GM18511 (cell line): ENCODE measurements at regions not wholly inside any gene's neighbourhood (a gene's known extent, or its start where the extent isn't known, plus 50 kb on each side); places are given as distances from the start of the nearest gene placed in this dataset.

Experiments used
- ATAC-seq: cut with Tn5 transposase; IDR thresholded peaks from one replicate; pipeline ENCODE4 v1.9.1; 2021; ENCODE audit warnings: mild to moderate bottlenecking, moderate library complexity; ENCODE audit not compliant: unreplicated experiment

GRCh38 chr2:41863062-41863461, 184.8 kb upstream of the PKDCC start:
- ATAC-seq = no peak

- no peak for ATAC-seq
Measured at GRCh38 chr2:41865263-41865662, 182.6 kb upstream of the PKDCC start.

GRCh38 chr2:41867553-41867952, 180.3 kb upstream of the PKDCC start:
- ATAC-seq = no peak

- ATAC-seq = peak; percentile 66
Measured at GRCh38 chr2:41869542-41870264, 178.1 kb upstream of the PKDCC start.

GRCh38 chr2:41870265-41870585, 177.6 kb upstream of the PKDCC start:
- no peak for ATAC-seq

- no peak for ATAC-seq
Measured at GRCh38 chr2:41871080-41871479, 176.7 kb upstream of the PKDCC start.

GRCh38 chr2:41872646-41873045, 175.2 kb upstream of the PKDCC start:
- no peak for ATAC-seq

- ATAC-seq = no peak
Measured at GRCh38 chr2:41873102-41874031, 174.5 kb upstream of the PKDCC start.

- ATAC-seq = no peak
Measured at GRCh38 chr2:41877114-41877678, 170.6 kb upstream of the PKDCC start.

GRCh38 chr2:41878056-41878455, 169.8 kb upstream of the PKDCC start:
- no peak for ATAC-seq

- no peak for ATAC-seq
Measured at GRCh38 chr2:41878716-41879234, 169.0 kb upstream of the PKDCC start.

GRCh38 chr2:41879235-41879916, 168.4 kb upstream of the PKDCC start:
- no peak for ATAC-seq

- no peak for ATAC-seq
Measured at GRCh38 chr2:41880561-41881243, 167.1 kb upstream of the PKDCC start.

GRCh38 chr2:41881249-41881648, 166.6 kb upstream of the PKDCC start:
- ATAC-seq = no peak

- no peak for ATAC-seq
Measured at GRCh38 chr2:41884718-41885117, 163.1 kb upstream of the PKDCC start.

GRCh38 chr2:41886145-41886664, 161.6 kb upstream of the PKDCC start:
- no peak for ATAC-seq

GRCh38 chr2:41886757-41887156, 161.1 kb upstream of the PKDCC start:
- ATAC-seq = no peak

GRCh38 chr2:41890341-41890740, 157.5 kb upstream of the PKDCC start:
- no peak for ATAC-seq

- no peak for ATAC-seq
Measured at GRCh38 chr2:41892476-41892875, 155.3 kb upstream of the PKDCC start.
